BE2C (cell line): ENCODE measurements at regions not wholly inside any gene's neighbourhood (a gene's known extent, or its start where the extent isn't known, plus 50 kb on each side); places are given as distances from the start of the nearest gene placed in this dataset.
"Not testable (repeated sequence)": the region's sequence is repeated elsewhere in the genome, so short reads cannot be mapped to it uniquely, and the experiment has no call there.

ENCODE experiments used
- DNase-seq: peaks from one replicate; pipeline ENCODE4 v3.0.0-alpha.2; 2020
- H3K27me3 ChIP-seq: fragments of 250-450 bp; sonication (Bioruptor Pico); 2 replicates; pipeline ENCODE4 v1.5.1; 2020; ENCODE audit warnings: mild to moderate bottlenecking
- H3K36me3 ChIP-seq: fragments of 250-450 bp; sonication (Bioruptor Pico); 2 replicates; pipeline ENCODE4 v1.5.1; 2020; ENCODE audit warnings: mild to moderate bottlenecking
- H3K4me1 ChIP-seq: fragments of 250-450 bp; sonication (Bioruptor Pico); 2 replicates; pipeline ENCODE4 v1.5.1; 2020
- H3K4me3 ChIP-seq: 2 replicates; pipeline ENCODE4 v1.5.1; 2011; ENCODE audit warnings: low read depth, low read length
- H3K9me3 ChIP-seq: fragments of 250-450 bp; sonication (Bioruptor Pico); 2 replicates; pipeline ENCODE4 v1.5.1; 2020
- CTCF ChIP-seq: IDR thresholded peaks from 2 replicates; pipeline ENCODE4 v1.5.1; 2012; ENCODE audit warnings: mild to moderate bottlenecking, low read depth, low read length

GRCh38 chr6:50966532-50966931 lies 147.9 kb downstream of the TFAP2B start:
- TF ChIP-seq CTCF: no peak
- H3K4me1 ChIP-seq: no peaks in the 10 kb centered on the region
- H3K9me3 ChIP-seq: no peaks in the 10 kb centered on the region
- H3K4me3 ChIP-seq: no peak overlapping the region
- no peaks in the 10 kb centered on the region for H3K27me3 ChIP-seq
- no peaks in the 10 kb centered on the region for H3K36me3 ChIP-seq
- no peak for DNase-seq

- H3K36me3 ChIP-seq: no peaks in the 10 kb centered on the region
- no peaks in the 10 kb centered on the region for H3K27me3 ChIP-seq
- no peaks in the 10 kb centered on the region for H3K9me3 ChIP-seq
- H3K4me3 ChIP-seq: no peak overlapping the region
- no peak for TF ChIP-seq CTCF
- no peak for DNase-seq
- no peaks in the 10 kb centered on the region for H3K4me1 ChIP-seq
These were observed 148.3 kb downstream of the TFAP2B start for GRCh38 chr6:50966986-50967385.

- not testable (repeated sequence) for H3K36me3 ChIP-seq, H3K4me1 ChIP-seq, DNase-seq, H3K27me3 ChIP-seq, H3K4me3 ChIP-seq, H3K9me3 ChIP-seq
These were observed 149.6 kb downstream of the TFAP2B start for GRCh38 chr6:50968246-50968645.

GRCh38 chr6:50970908-50971307 lies 152.2 kb downstream of the TFAP2B start:
- no peak for DNase-seq
- H3K4me1 ChIP-seq: no peaks in the 10 kb centered on the region
- H3K4me3 ChIP-seq: no peak overlapping the region
- H3K36me3 ChIP-seq: no peaks in the 10 kb centered on the region
- no peaks in the 10 kb centered on the region for H3K9me3 ChIP-seq
- no peaks in the 10 kb centered on the region for H3K27me3 ChIP-seq
- no peak for TF ChIP-seq CTCF

- Histone ChIP-seq H3K9me3 (no peaks in the 10 kb centered on the region), H3K4me1 (no peaks in the 10 kb centered on the region), H3K27me3 (no peaks in the 10 kb centered on the region), H3K36me3 (no peaks in the 10 kb centered on the region), H3K4me3 (no peak overlapping the region)
- TF ChIP-seq CTCF: no peak
- DNase-seq: no peak
These were observed 154.8 kb downstream of the TFAP2B start for GRCh38 chr6:50973464-50973863.

GRCh38 chr6:50974319-50974718 lies 155.6 kb downstream of the TFAP2B start:
- Histone ChIP-seq H3K27me3 (no peaks in the 10 kb centered on the region), H3K36me3 (no peaks in the 10 kb centered on the region), H3K9me3 (no peaks in the 10 kb centered on the region), H3K4me3 (no peak overlapping the region), H3K4me1 (no peaks in the 10 kb centered on the region)
- DNase-seq: no peak
- TF ChIP-seq CTCF: no peak

GRCh38 chr6:50975216-50975615 lies 156.5 kb downstream of the TFAP2B start:
- DNase-seq: no peak
- no peaks in the 10 kb centered on the region for H3K27me3 ChIP-seq
- no peak for TF ChIP-seq CTCF
- H3K4me3 ChIP-seq: no peak overlapping the region
- H3K36me3 ChIP-seq: no peaks in the 10 kb centered on the region
- no peaks in the 10 kb centered on the region for H3K9me3 ChIP-seq
- no peaks in the 10 kb centered on the region for H3K4me1 ChIP-seq
